GM21447 (cell line): ENCODE measurements at regions not wholly inside any gene's neighbourhood (a gene's known extent, or its start where the extent isn't known, plus 50 kb on each side); places are given as distances from the start of the nearest gene placed in this dataset.
"Not testable (repeated sequence)": the region's sequence is repeated elsewhere in the genome, so short reads cannot be mapped to it uniquely, and the experiment has no call there.

Experiments
- ATAC-seq: cut with Tn5 transposase; IDR thresholded peaks from one replicate; pipeline ENCODE4 v1.9.1; 2021; ENCODE audit not compliant: unreplicated experiment

- peak; percentile 76 for ATAC-seq
These were observed 220.8 kb upstream of the HSFY1 start for GRCh38 chrY:18325499-18326279.

- peak; percentile 61 for ATAC-seq
These were observed 220.1 kb upstream of the HSFY1 start for GRCh38 chrY:18326280-18326875.

- not testable (repeated sequence) for ATAC-seq
These were observed 204.0 kb upstream of the HSFY1 start for GRCh38 chrY:18342496-18342895.
